WTC11 (cell line): ENCODE measurements at regions not wholly inside any gene's neighbourhood (a gene's known extent, or its start where the extent isn't known, plus 50 kb on each side); places are given as distances from the start of the nearest gene placed in this dataset.

Source experiments
- ATAC-seq: fragments of 200-7000 bp; cut with Tn5 transposase; 2 replicates; pipeline ENCODE4 v1.10.0; 2021; ENCODE audit warnings: mild to moderate bottlenecking, moderate library complexity
- CTCF ChIA-PET: fragments of 300-600 bp; sonication (Branson Sonifier 250); formaldehyde crosslinking; loops from one replicate; lab custom pipeline; 2021; ENCODE audit warnings: antibody characterized with exemption; lab: Charles Lee
- POLR2A ChIA-PET: fragments of 350-600 bp; sonication (Branson Sonifier 250); formaldehyde crosslinking; loops from one replicate; lab custom pipeline; 2021; ENCODE audit warnings: antibody characterized with exemption; lab: Charles Lee
- DNase-seq: peaks from one replicate; pipeline ENCODE4 v3.0.0; 2021; ENCODE audit warnings: low spot score
- H3K27ac Mint-ChIP-seq: 2 replicates; pipeline ENCODE4 v1.8.0; 2021; ENCODE audit warnings: mixed read lengths
- H3K27me3 Mint-ChIP-seq: 2 replicates; pipeline ENCODE4 v1.8.0; 2021; ENCODE audit warnings: low read depth, mild to moderate bottlenecking, moderate library complexity, mixed read lengths
- H3K36me3 Mint-ChIP-seq: 2 replicates; pipeline ENCODE4 v1.8.0; 2021; ENCODE audit warnings: mixed read lengths
- H3K4me1 Mint-ChIP-seq: 2 replicates; pipeline ENCODE4 v1.8.0; 2022; ENCODE audit warnings: mixed read lengths
- H3K4me3 Mint-ChIP-seq: 2 replicates; pipeline ENCODE4 v1.8.0; 2021; ENCODE audit warnings: mild to moderate bottlenecking, moderate library complexity, mixed read lengths
- H3K9me3 Mint-ChIP-seq: 2 replicates; pipeline ENCODE4 v1.8.0; 2021; ENCODE audit warnings: mixed read lengths
- AR ChIP-seq: fragments of 250-450 bp; sonication (Bioruptor Pico); IDR thresholded peaks from 2 replicates; pipeline ENCODE4 v1.9.0; 2021; ENCODE audit warnings: mild to moderate bottlenecking
- ARID4B ChIP-seq: sonication (generic); formaldehyde crosslinking; IDR thresholded peaks from 2 replicates; pipeline ENCODE4 v1.8.0; 2023; ENCODE audit warnings: missing genetic modification reagents, mild to moderate bottlenecking, borderline replicate concordance
- CBFB ChIP-seq: sonication (generic); formaldehyde crosslinking; IDR thresholded peaks from 2 replicates; pipeline ENCODE4 v1.8.1; 2022; ENCODE audit warnings: mild to moderate bottlenecking, low read depth, missing genetic modification reagents
- CDX4 ChIP-seq: fragments of 250-450 bp; sonication (Bioruptor Pico); IDR thresholded peaks from 2 replicates; pipeline ENCODE4 v1.9.0; 2021; ENCODE audit warnings: moderate library complexity, mild to moderate bottlenecking, inconsistent platforms, borderline replicate concordance
- E2F4 ChIP-seq: sonication (generic); formaldehyde crosslinking; IDR thresholded peaks from 2 replicates; pipeline ENCODE4 v1.8.1; 2022; ENCODE audit warnings: low read depth, mild to moderate bottlenecking, moderate library complexity, missing genetic modification reagents, borderline replicate concordance
- ESRRA ChIP-seq: sonication (generic); formaldehyde crosslinking; IDR thresholded peaks from 2 replicates; pipeline ENCODE4 v1.8.1; 2022; ENCODE audit warnings: mild to moderate bottlenecking, missing genetic modification reagents, borderline replicate concordance
- ETV6 ChIP-seq: sonication (generic); formaldehyde crosslinking; IDR thresholded peaks from 2 replicates; pipeline ENCODE4 v1.8.1; 2022; ENCODE audit warnings: mild to moderate bottlenecking, missing genetic modification reagents
- FOXP4 ChIP-seq: sonication (generic); formaldehyde crosslinking; IDR thresholded peaks from 2 replicates; pipeline ENCODE4 v1.8.0; 2022; ENCODE audit warnings: mild to moderate bottlenecking, missing genetic modification reagents
- GTF2I ChIP-seq: fragments of 250-450 bp; sonication (Bioruptor Pico); conservative IDR thresholded peaks from 2 replicates; pipeline ENCODE4 v1.4.0; 2021; ENCODE audit warnings: mild to moderate bottlenecking
- HMGXB4 ChIP-seq: sonication (generic); formaldehyde crosslinking; IDR thresholded peaks from 2 replicates; pipeline ENCODE4 v1.8.1; 2023; ENCODE audit warnings: mild to moderate bottlenecking, moderate library complexity, missing genetic modification reagents
- IRF1 ChIP-seq: sonication (generic); formaldehyde crosslinking; IDR thresholded peaks from 2 replicates; pipeline ENCODE4 v1.8.0; 2023; ENCODE audit warnings: missing genetic modification reagents
- MXD4 ChIP-seq: fragments of 250-450 bp; sonication (Bioruptor Pico); IDR thresholded peaks from 2 replicates; pipeline ENCODE4 v1.8.0; 2021; ENCODE audit warnings: mild to moderate bottlenecking, moderate library complexity, borderline replicate concordance
- SMAD4 ChIP-seq: sonication (generic); formaldehyde crosslinking; IDR thresholded peaks from 2 replicates; pipeline ENCODE4 v1.8.0; 2022; ENCODE audit warnings: mild to moderate bottlenecking, missing genetic modification reagents
- STAT6 ChIP-seq: sonication (generic); formaldehyde crosslinking; conservative IDR thresholded peaks from 2 replicates; pipeline ENCODE4 v1.8.1; 2023; ENCODE audit warnings: mild to moderate bottlenecking, low read depth, missing genetic modification reagents, moderate library complexity
- TEAD4 ChIP-seq: sonication (generic); formaldehyde crosslinking; IDR thresholded peaks from 2 replicates; pipeline ENCODE4 v1.8.0; 2022; ENCODE audit warnings: mild to moderate bottlenecking, missing genetic modification reagents
- TP53 ChIP-seq: sonication (generic); formaldehyde crosslinking; IDR thresholded peaks from 2 replicates; pipeline ENCODE4 v1.8.1; 2023; ENCODE audit warnings: mild to moderate bottlenecking, missing genetic modification reagents
- ZNF121 ChIP-seq: sonication (generic); formaldehyde crosslinking; IDR thresholded peaks from 2 replicates; pipeline ENCODE4 v1.8.0; 2023; ENCODE audit warnings: missing genetic modification reagents
- TF ChIP-seq, protein P1 (sequence below): fragments of 250-450 bp; sonication (Bioruptor Pico); IDR thresholded peaks from 2 replicates; pipeline ENCODE4 v2.1.2; 2022; ENCODE audit warnings: mild to moderate bottlenecking, moderate library complexity

- DNase-seq: no peak
- no peak; the same call in 1 of the 2 replicates for ATAC-seq
- TF ChIP-seq MXD4 (CRISPR knock-in tag): no peak
- TF ChIP-seq CBFB: no peak
- no peak for TF ChIP-seq ZNF121 (CRISPR knock-in tag)
- TF ChIP-seq TEAD4 (CRISPR knock-in tag): no peak
- no peak for TF ChIP-seq FOXP4
- TF ChIP-seq STAT6 (CRISPR knock-in tag): no peak
- TF ChIP-seq HMGXB4: no peak
- TF ChIP-seq ESRRA (CRISPR knock-in tag): no peak
- TF ChIP-seq ARID4B (CRISPR knock-in tag): no peak
- no peak for TF ChIP-seq CDX4
- TF ChIP-seq ETV6 (CRISPR knock-in tag): no peak
- TF ChIP-seq AR (CRISPR knock-in tag): no peak
- TF ChIP-seq E2F4 (CRISPR knock-in tag): no peak
- TF ChIP-seq SMAD4 (CRISPR knock-in tag): no peak
- no peak for TF ChIP-seq IRF1 (CRISPR knock-in tag)
- no peak for TF ChIP-seq GTF2I (CRISPR knock-in tag)
- no peak for TF ChIP-seq TP53 (CRISPR knock-in tag)
- TF ChIP-seq, protein P1, sequence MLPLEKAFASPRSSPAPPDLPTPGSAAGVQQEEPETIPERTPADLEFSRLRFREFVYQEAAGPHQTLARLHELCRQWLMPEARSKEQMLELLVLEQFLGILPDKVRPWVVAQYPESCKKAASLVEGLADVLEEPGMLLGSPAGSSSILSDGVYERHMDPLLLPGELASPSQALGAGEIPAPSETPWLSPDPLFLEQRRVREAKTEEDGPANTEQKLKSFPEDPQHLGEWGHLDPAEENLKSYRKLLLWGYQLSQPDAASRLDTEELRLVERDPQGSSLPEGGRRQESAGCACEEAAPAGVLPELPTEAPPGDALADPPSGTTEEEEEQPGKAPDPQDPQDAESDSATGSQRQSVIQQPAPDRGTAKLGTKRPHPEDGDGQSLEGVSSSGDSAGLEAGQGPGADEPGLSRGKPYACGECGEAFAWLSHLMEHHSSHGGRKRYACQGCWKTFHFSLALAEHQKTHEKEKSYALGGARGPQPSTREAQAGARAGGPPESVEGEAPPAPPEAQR (CRISPR knock-in tag): no peak
- TF ChIP-seq, all 79 proteins: peak for 0
- no peaks in the 10 kb centered on the region for H3K27me3 Mint-ChIP-seq
- H3K9me3 Mint-ChIP-seq: peaks cover 7% of the 10 kb centered on the region
- POLR2A ChIA-PET: no interaction called here
- peaks cover 7% of the 10 kb centered on the region; the same call in 1 of the 2 replicates for H3K36me3 Mint-ChIP-seq
- no peak overlapping the region for H3K27ac Mint-ChIP-seq
- CTCF ChIA-PET: no interaction called here
- no peak overlapping the region for H3K4me3 Mint-ChIP-seq
- peaks cover 39% of the 10 kb centered on the region for H3K4me1 Mint-ChIP-seq
Measured at GRCh38 chr12:58419196-58419760, 477.9 kb downstream of the ATP23 start.
